Fibroblast of lung (primary cell): ENCODE measurements at regions not wholly inside any gene's neighbourhood (a gene's known extent, or its start where the extent isn't known, plus 50 kb on each side); places are given as distances from the start of the nearest gene placed in this dataset.
"Not testable (repeated sequence)": the region's sequence is repeated elsewhere in the genome, so short reads cannot be mapped to it uniquely, and the experiment has no call there.

Source experiments
- DNase-seq, 2 donors: peaks; one replicate each; pipeline versions ENCODE4 v3.0.0 to v3.0.0-alpha.2; 2010; ENCODE audit warnings: low read depth in 2 of 2
- H2AFZ ChIP-seq: 2 replicates; pipeline ENCODE4 v1.5.1; 2012; ENCODE audit warnings: low read length, control low read depth, inconsistent platforms
- H3K27ac ChIP-seq: 2 replicates; pipeline ENCODE4 v1.5.1; 2011; ENCODE audit warnings: low read length, control low read depth; ENCODE audit not compliant: insufficient read depth
- H3K27me3 ChIP-seq: 2 replicates; pipeline ENCODE4 v1.5.1; 2011; ENCODE audit warnings: mild to moderate bottlenecking, low read length; ENCODE audit not compliant: control insufficient read depth, insufficient read depth
- H3K36me3 ChIP-seq: 2 replicates; pipeline ENCODE4 v1.5.1; 2011; ENCODE audit warnings: low read length; ENCODE audit not compliant: control insufficient read depth, insufficient read depth
- H3K4me1 ChIP-seq: 2 replicates; pipeline ENCODE4 v1.5.1; 2011; ENCODE audit warnings: low read length; ENCODE audit not compliant: control insufficient read depth, insufficient read depth; ENCODE audit errors: extremely low read depth
- H3K4me2 ChIP-seq: 2 replicates; pipeline ENCODE4 v1.5.1; 2011; ENCODE audit warnings: low read length, control low read depth; ENCODE audit not compliant: insufficient read depth; ENCODE audit errors: extremely low read depth
- H3K4me3 ChIP-seq, 4 experiments: fragments of 200-600 bp in 1 of 4; sonication (generic) in 1 of 4; replicated peaks in 1 of 4; 2 replicates each; pipeline ENCODE4 v1.5.1; 2011 to 2016; ENCODE audit warnings: low read length in 4 of 4, low read depth in 3 of 4, mild to moderate bottlenecking in 3 of 4, control low read depth in 2 of 4, inconsistent platforms in 1 of 4, mixed read lengths in 1 of 4; ENCODE audit not compliant: insufficient read depth in 1 of 4; ENCODE audit errors: control extremely low read depth in 1 of 4
- H3K79me2 ChIP-seq: 2 replicates; pipeline ENCODE4 v1.5.1; 2012; ENCODE audit warnings: mild to moderate bottlenecking, low read length, inconsistent platforms; ENCODE audit not compliant: control insufficient read depth, insufficient read depth
- H3K9ac ChIP-seq: 2 replicates; pipeline ENCODE4 v1.5.1; 2011; ENCODE audit warnings: mild to moderate bottlenecking, low read length, control low read depth; ENCODE audit not compliant: insufficient read depth
- H3K9me3 ChIP-seq: 2 replicates; pipeline ENCODE4 v1.5.1; 2012; ENCODE audit warnings: low read depth, low read length; ENCODE audit not compliant: control insufficient read depth, insufficient read depth
- H4K20me1 ChIP-seq: 2 replicates; pipeline ENCODE4 v1.5.1; 2011; ENCODE audit warnings: low read length; ENCODE audit not compliant: control insufficient read depth, insufficient read depth; ENCODE audit errors: extremely low read depth
- CTCF ChIP-seq, 2 donors: IDR thresholded peaks in 1 of 2; conservative IDR thresholded peaks in 1 of 2; 1 replicate in 1 of 2; 2 replicates in 1 of 2; pipeline ENCODE4 v1.5.1; 2011 to 2012; ENCODE audit warnings: low read length in 2 of 2, control low read depth in 1 of 2, inconsistent platforms in 1 of 2, low read depth in 1 of 2, mild to moderate bottlenecking in 1 of 2
- EZH2 ChIP-seq: IDR thresholded peaks from 2 replicates; pipeline ENCODE4 v1.5.1; 2012; ENCODE audit warnings: low read length, control low read depth, mild to moderate bottlenecking; ENCODE audit errors: missing control alignments

DNA sequence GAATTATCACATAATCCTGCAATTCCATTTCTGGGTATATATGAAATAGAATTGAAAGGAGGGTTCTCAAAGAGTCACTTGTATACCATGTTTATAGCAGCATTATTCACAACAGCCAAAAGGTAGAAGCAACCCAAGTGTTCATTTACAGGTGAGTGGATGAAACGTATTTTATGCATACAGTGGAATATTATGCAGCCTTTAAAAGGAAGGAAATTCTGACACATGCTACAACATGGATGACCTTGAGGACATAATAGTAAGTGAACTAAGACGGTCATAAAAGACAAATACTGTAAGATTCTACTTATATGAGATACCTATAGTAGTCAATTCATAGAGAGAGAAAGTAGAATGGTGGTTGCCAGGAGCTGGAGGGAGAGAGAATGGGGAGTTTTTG is 110.8 kb upstream of the LIPC start:
- Histone ChIP-seq H3K9me3 (no peaks in the 10 kb centered on the region), H3K79me2 (no peaks in the 10 kb centered on the region), H3K4me1 (no peaks in the 10 kb centered on the region), H3K36me3 (no peaks in the 10 kb centered on the region), H2AFZ (no peak overlapping the region), H3K4me3 (no peak overlapping the region), H3K4me2 (no peak overlapping the region), H4K20me1 (no peaks in the 10 kb centered on the region), H3K27ac (no peak overlapping the region), H3K9ac (no peak overlapping the region), H3K27me3 (no peaks in the 10 kb centered on the region)
- TF ChIP-seq CTCF (conservative IDR thresholded peaks at IDR 0.05 in 1 of 2, IDR thresholded peaks at IDR 0.05 in 1 of 2; ENCODE audit: low read depth in 1 of 2, low read length in 2 of 2): no peak
- TF ChIP-seq EZH2: no peak
- DNase-seq: no peak

- H3K4me1 ChIP-seq: no peaks in the 10 kb centered on the region
- TF ChIP-seq EZH2 (no peak), CTCF (conservative IDR thresholded peaks at IDR 0.05 in 1 of 2, IDR thresholded peaks at IDR 0.05 in 1 of 2; ENCODE audit: low read depth in 1 of 2, low read length in 2 of 2) (no peak)
- DNase-seq: no peak
- no peak overlapping the region for H3K4me2 ChIP-seq
- no peaks in the 10 kb centered on the region for H3K9me3 ChIP-seq
- no peaks in the 10 kb centered on the region for H3K79me2 ChIP-seq
- H3K27me3 ChIP-seq: no peaks in the 10 kb centered on the region
- H3K27ac ChIP-seq: no peak overlapping the region
- no peak overlapping the region for H3K9ac ChIP-seq
- H2AFZ ChIP-seq: no peak overlapping the region
- H4K20me1 ChIP-seq: no peaks in the 10 kb centered on the region
- H3K4me3 ChIP-seq: no peak overlapping the region
- H3K36me3 ChIP-seq: no peaks in the 10 kb centered on the region
These were observed 109.5 kb upstream of the LIPC start for GRCh38 chr15:58322253-58322652.

- H3K36me3 ChIP-seq, H3K27me3 ChIP-seq, H3K9ac ChIP-seq, H3K4me1 ChIP-seq, H3K4me2 ChIP-seq, H2AFZ ChIP-seq, H3K4me3 ChIP-seq, H3K79me2 ChIP-seq, DNase-seq, H3K9me3 ChIP-seq, H3K27ac ChIP-seq, H4K20me1 ChIP-seq: not testable (repeated sequence)
These were observed 108.5 kb upstream of the LIPC start for GRCh38 chr15:58323321-58323720.

DNA sequence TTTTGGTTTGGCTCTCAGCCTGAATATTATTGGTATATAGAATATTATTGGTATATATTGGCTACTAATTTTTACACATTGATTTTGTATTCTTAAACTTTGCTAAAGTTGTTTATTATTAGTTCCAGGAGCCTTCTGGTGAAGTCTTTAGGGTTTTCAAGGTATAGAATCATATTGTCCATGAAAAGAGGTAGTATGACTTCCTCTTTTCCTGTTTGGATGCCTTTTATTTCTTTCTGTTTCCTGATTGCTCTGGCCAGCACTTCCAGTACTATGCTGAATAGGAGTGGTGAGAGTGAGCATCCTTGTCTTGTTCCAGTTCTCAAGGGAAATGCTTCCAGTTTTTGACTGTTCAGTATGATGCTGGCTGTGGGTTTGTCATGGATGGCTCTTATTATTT is 107.3 kb upstream of the LIPC start:
- no peaks in the 10 kb centered on the region for H3K36me3 ChIP-seq
- no peak overlapping the region for H3K27ac ChIP-seq
- H3K9me3 ChIP-seq: no peaks in the 10 kb centered on the region
- no peaks in the 10 kb centered on the region for H3K4me1 ChIP-seq
- H2AFZ ChIP-seq: no peak overlapping the region
- no peak overlapping the region for H3K9ac ChIP-seq
- no peaks in the 10 kb centered on the region for H4K20me1 ChIP-seq
- no peak overlapping the region for H3K4me2 ChIP-seq
- H3K79me2 ChIP-seq: no peaks in the 10 kb centered on the region
- no peaks in the 10 kb centered on the region for H3K27me3 ChIP-seq
- DNase-seq: no peak
- TF ChIP-seq CTCF (conservative IDR thresholded peaks at IDR 0.05 in 1 of 2, IDR thresholded peaks at IDR 0.05 in 1 of 2; ENCODE audit: low read depth in 1 of 2, low read length in 2 of 2) (no peak), EZH2 (no peak)
- H3K4me3 ChIP-seq: no peak overlapping the region
